ENCODE measurements at regions not wholly inside any gene's neighbourhood (a gene's known extent, or its start where the extent isn't known, plus 50 kb on each side); places are given as distances from the start of the nearest gene placed in this dataset.

GRCh38 chr5:121755266-121755665 lies 96.4 kb upstream of the FTMT start:
- TF ChIP-seq POLR2AphosphoS5 (IDR thresholded peaks at IDR 0.05) (no peak), EP300 (IDR thresholded peaks at IDR 0.05) (no peak), CTCF (IDR thresholded peaks at IDR 0.05) (no peak)
